H54 (cell line): ENCODE measurements at regions not wholly inside any gene's neighbourhood (a gene's known extent, or its start where the extent isn't known, plus 50 kb on each side); places are given as distances from the start of the nearest gene placed in this dataset.

Experiments used
- DNase-seq: peaks from one replicate; pipeline ENCODE4 v3.0.0; 2011; ENCODE audit warnings: low spot score, mixed read lengths; ENCODE audit not compliant: insufficient read length
- FAIRE-seq: peaks from 3 replicates; lab custom pipeline; 2011; peaks lifted over from hg19 to GRCh38; lab: Jason Lieb, UNC
- POLR2A ChIP-seq: IDR thresholded peaks from 2 replicates; pipeline ENCODE4 v1.6.1; 2011; ENCODE audit warnings: low read depth, mild to moderate bottlenecking, low read length

- peak; percentile 20 for FAIRE-seq
- no peak for DNase-seq
- TF ChIP-seq POLR2A = no peak
Observed at GRCh38 chr2:160664603-160665140, 171.1 kb upstream of the RBMS1 start.

DNA sequence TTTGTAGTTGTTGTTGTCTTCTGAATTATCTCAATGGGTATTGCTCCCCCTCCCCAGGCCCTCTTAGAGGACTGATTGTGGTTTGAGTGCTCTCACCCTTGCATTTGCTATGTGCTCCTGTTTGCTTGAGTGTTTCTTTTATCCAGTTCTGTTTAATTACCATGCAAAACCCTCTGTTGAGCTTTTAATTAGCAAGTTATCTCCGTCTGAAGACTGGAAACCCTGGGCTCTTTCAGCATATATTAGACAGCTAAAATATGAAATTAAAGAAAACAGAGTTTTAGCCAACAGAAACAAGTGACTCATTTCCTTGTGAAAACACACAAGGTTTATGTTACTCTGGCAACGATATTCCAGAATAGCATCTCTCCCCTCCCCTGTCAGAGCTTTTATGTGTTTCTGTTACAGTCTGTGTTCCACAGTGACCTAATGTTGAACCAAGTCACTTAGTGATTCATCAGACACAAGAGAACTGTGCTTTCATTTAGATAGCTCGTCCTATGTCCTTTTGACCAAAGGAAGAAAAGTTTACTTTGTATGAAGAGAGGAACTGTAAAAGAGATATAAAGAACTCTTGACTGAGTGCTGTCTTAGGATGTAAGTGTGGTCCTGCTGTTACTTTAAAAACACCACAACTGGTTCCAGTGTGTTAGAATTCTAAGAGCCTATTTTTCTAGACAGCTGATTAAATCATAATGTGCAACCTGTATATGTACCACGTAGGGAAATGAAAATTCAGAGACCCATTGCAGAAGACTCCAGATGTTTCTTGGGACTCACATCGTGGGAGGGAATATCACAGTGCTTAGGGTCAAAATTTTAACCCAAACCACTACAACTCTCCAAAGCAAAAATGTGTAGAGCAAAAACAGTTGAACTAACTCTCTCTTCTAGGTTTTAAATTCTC is 172.8 kb upstream of the RBMS1 start:
- FAIRE-seq (peak; percentile 100), DNase-seq (peak; percentile 67)
- no peak for TF ChIP-seq POLR2A

DNA sequence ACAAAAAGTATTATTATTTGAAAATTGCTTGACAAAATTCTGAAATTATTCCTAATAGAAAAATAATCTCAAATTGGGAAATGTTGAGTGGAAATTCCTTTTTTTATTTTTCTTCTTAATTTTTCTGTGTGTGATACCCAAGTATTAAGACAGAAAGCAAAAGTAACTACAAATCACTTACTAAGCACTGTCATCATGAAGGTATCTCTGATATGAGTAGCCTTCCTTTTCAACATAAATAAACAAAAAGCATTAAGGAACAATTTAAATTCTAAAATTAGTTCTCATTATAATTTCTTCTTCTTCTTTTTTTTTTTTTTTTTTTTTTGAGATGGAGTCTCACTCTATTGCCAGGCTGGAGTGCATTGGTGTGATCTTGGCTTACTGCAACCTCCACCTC is 174.2 kb upstream of the RBMS1 start:
- FAIRE-seq = no peak
- no peak for TF ChIP-seq POLR2A

GRCh38 chr2:160670618-160671017 is 177.0 kb upstream of the RBMS1 start:
- DNase-seq (no peak), FAIRE-seq (no peak)
- no peak for TF ChIP-seq POLR2A

More for the DNA sequence above, 174.2 kb upstream of the RBMS1 start:
- no peak for DNase-seq

DNA sequence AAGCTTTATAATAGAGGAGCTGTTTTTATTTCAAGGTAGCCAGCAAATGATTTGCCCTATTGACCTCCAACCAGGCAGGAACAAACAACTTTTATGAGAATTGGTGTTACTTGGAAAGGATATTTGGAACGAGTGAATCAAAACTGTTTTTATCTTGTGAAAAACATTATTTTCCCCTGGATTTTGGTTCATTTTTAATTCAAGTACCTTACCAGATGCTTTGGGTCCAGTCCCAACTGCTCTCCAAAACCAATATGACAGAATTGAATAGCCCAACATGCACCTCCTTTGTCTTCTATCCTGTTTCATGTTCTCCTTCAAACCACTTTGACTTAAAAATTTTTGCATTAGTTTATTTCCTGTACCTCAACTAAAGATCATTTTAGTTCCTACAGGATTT is 178.6 kb upstream of the RBMS1 start:
- DNase-seq (no peak), FAIRE-seq (no peak)

DNA sequence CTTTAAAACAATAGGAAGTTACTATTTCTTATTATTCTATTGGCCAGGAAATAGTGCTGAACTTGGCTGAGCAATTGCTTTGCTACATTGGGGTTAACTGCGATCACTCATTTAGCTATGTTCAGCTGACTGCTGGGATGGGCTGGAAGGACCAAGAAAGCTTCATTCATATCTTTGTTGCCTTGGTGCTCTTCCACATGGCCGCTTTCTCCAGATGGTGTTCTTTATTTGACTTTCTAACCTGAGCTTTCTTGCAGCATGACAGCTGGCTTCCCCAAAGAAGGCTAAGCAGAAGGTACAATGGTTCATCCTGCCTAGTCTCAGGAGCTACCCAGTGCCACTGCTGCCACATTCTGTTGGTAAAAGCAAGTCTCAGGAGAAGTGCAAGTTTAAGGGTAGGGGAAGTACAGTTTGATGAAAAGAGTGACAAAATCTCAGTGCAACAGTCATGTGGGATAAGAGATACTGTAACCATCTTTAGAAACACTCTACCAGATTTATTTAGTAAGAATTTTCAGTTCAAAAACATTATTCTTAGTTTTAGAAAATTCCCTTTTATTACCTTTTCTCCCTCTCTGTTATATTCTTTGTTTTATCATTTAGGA is 180.6 kb upstream of the RBMS1 start:
- FAIRE-seq = peak; percentile 23
- TF ChIP-seq POLR2A = no peak
- DNase-seq = no peak

More for the DNA sequence above, 178.6 kb upstream of the RBMS1 start:
- TF ChIP-seq POLR2A = no peak

- no peak for DNase-seq
- TF ChIP-seq POLR2A = no peak
- no peak for FAIRE-seq
Observed at GRCh38 chr2:160679686-160680085, 186.1 kb upstream of the RBMS1 start.

DNA sequence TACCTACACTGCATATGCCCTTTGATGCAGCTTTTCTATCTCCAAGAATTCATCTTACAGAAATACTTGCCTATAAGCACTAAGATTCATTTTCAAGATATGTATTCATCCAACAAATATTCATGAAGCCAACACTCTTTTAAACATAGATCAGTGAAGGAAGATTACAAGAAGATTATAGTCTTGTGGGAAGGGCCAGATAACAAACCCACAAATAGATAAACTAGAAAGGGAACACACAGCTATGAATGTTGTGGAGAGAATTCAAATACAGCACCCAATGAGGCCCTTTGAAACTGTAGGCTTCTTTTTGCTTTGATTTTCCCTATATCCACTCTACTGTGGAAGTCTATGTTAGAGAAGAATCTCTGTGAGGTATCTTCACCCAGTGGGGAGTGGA is 186.7 kb upstream of the RBMS1 start:
- DNase-seq = no peak
- FAIRE-seq = no peak
- TF ChIP-seq POLR2A = no peak

GRCh38 chr2:160680974-160681373 is 187.4 kb upstream of the RBMS1 start:
- no peak for TF ChIP-seq POLR2A
- DNase-seq = no peak
- FAIRE-seq = no peak

- DNase-seq (no peak), FAIRE-seq (no peak)
- no peak for TF ChIP-seq POLR2A
Observed at GRCh38 chr2:160683206-160683605, 189.6 kb upstream of the RBMS1 start.

- FAIRE-seq (no peak), DNase-seq (no peak)
- TF ChIP-seq POLR2A = no peak
Observed at GRCh38 chr2:160687629-160688028, 194.0 kb upstream of the RBMS1 start.

GRCh38 chr2:160689441-160689840 is 195.8 kb upstream of the RBMS1 start:
- FAIRE-seq (no peak), DNase-seq (no peak)
- TF ChIP-seq POLR2A = no peak

DNA sequence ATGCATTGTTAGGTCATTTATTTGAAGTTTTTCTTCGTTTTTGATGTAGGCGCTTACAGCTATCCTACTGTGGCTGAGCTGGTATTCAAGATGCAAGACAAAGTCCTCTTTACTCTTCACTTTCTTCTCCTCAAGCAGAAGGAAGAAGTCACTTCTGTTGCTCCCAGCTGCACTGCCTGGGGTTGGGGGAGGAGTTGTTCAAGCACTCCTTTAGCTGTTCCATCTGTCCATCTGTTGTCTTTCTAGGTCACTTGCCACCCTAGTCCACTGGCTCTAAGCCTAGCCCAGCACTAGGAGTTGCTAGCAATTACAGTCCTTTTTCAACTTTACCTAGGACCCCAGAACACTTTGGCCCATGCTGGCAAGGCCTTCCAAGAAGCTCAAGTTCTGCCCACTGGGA is 200.6 kb upstream of the RBMS1 start:
- FAIRE-seq = no peak
- DNase-seq = no peak
- TF ChIP-seq POLR2A = no peak

DNA sequence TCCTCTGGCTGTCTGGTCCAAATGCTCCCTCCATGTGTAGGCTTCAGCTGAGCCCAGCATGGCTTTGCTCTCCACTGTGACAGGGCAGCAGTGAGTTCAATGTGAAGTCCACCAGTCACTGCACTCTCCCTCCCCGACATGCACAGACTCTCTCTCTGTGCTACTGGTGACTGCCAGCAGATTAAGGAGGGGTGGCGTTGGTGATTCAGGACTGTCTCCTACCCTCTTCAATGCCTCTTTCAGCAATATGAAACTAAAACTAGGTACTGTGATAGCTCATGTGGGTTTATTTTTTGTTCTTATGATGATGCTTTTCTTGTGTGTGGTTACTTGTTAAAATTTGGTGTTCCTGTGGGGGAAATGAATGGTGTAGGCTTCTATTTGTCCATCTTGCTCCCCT is 201.0 kb upstream of the RBMS1 start:
- no peak for FAIRE-seq
- no peak for TF ChIP-seq POLR2A
- DNase-seq = no peak

- DNase-seq = no peak
- FAIRE-seq = no peak
- no peak for TF ChIP-seq POLR2A
Observed at GRCh38 chr2:160695402-160696086, 201.9 kb upstream of the RBMS1 start.
